MM.1S (cell line): ENCODE measurements at regions not wholly inside any gene's neighbourhood (a gene's known extent, or its start where the extent isn't known, plus 50 kb on each side); places are given as distances from the start of the nearest gene placed in this dataset.

ENCODE experiments used
- EZH2 ChIP-seq: fragments of 300-600 bp; sonication (generic); optimal IDR thresholded peaks from 2 replicates; pipeline ENCODE3; 2017; ENCODE audit warnings: low read depth, mild to moderate bottlenecking, antibody characterized with exemption, low read length, mixed read lengths
- TF ChIP-seq, protein P1 (sequence below): fragments of 300-600 bp; sonication (generic); IDR thresholded peaks from 2 replicates; pipeline ENCODE4 v1.5.1; 2016; ENCODE audit warnings: antibody characterized with exemption, low read length, mixed read lengths

DNA sequence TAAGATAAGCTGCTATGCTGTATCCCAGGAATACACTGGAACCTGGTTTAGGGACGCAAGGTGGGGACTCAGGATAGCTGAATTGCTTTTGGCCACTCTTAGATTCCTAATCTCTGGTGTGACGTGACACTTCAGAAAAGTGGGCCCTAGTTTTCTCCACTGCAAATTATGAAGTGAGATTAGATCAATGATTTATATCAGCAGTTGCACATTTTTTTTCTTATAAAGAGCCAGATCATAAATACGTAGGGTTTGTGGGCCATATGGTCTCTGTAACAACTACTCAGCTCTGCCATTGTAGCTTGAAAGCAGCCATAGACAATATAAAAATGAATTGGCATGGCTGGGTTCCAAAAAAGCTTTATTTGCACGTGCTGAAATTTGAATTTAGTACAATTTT, 85.4 kb upstream of the CPO start:
- TF ChIP-seq, protein P1, sequence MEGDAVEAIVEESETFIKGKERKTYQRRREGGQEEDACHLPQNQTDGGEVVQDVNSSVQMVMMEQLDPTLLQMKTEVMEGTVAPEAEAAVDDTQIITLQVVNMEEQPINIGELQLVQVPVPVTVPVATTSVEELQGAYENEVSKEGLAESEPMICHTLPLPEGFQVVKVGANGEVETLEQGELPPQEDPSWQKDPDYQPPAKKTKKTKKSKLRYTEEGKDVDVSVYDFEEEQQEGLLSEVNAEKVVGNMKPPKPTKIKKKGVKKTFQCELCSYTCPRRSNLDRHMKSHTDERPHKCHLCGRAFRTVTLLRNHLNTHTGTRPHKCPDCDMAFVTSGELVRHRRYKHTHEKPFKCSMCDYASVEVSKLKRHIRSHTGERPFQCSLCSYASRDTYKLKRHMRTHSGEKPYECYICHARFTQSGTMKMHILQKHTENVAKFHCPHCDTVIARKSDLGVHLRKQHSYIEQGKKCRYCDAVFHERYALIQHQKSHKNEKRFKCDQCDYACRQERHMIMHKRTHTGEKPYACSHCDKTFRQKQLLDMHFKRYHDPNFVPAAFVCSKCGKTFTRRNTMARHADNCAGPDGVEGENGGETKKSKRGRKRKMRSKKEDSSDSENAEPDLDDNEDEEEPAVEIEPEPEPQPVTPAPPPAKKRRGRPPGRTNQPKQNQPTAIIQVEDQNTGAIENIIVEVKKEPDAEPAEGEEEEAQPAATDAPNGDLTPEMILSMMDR, result no peak
- TF ChIP-seq EZH2, result no peak
